ENCODE measurements at regions not wholly inside any gene's neighbourhood (a gene's known extent, or its start where the extent isn't known, plus 50 kb on each side); places are given as distances from the start of the nearest gene placed in this dataset.

- no peak for DNase-seq
These were observed 52.0 kb upstream of the LYPLAL1 start for GRCh38 chr1:219121679-219122078.

GRCh38 chr1:219123036-219123435 lies 50.6 kb upstream of the LYPLAL1 start:
- no peak for DNase-seq

Measured in amygdala (tissue), 56 donors.